ENCODE measurements at regions not wholly inside any gene's neighbourhood (a gene's known extent, or its start where the extent isn't known, plus 50 kb on each side); places are given as distances from the start of the nearest gene placed in this dataset.

DNA sequence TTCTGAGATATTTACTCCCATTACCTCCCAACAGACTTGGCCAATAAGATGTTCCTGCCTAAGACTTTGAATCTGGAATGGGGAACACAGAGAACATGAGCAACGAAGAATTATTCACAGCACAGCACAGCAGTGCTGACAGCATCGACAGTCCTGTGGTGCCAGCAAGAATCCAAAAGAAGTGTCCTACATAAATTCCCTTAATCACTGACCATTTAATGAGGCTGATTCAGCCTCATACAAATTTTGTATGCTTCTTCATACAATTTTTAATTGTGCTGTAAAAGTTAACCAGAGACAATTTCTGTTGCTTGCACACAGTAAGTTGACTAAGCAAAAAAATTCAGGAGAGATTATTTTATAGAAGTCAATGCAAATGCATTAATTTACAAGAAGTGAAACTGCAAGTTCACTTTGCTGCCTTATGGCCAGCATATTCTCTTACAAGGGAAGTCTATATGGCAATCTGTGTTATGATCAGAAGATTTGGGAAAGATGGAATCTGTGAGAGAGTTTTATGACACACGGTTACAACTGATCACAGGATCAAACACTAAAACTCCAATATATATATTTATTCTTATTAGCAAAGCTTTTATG lies 855.9 kb downstream of the LTN1 start:
- no TSS peak for BruUV-seq (replicated peaks)
- Histone ChIP-seq H3K27me3 (ENCODE audit: control insufficient read depth, insufficient read depth, low read length) (no peaks in the 10 kb centered on the region), H3K9me3 (ENCODE audit: control insufficient read depth, insufficient read depth, low read depth, low read length) (no peaks in the 10 kb centered on the region), H3K4me3 (ENCODE audit: low read depth in 2 of 2, low read length in 2 of 2) (no peak overlapping the region), H3K36me3 (ENCODE audit: control insufficient read depth, insufficient read depth, low read length) (no peaks in the 10 kb centered on the region), H3K4me1 (ENCODE audit: control insufficient read depth, insufficient read depth, low read length) (no peaks in the 10 kb centered on the region), H3K27ac (ENCODE audit: low read length) (no peak overlapping the region)
- ATAC-seq (no peak), DNase-seq (ENCODE audit: low read depth, low spot score) (no peak)
- CTCF ChIA-PET, result no interaction called here
- intact Hi-C loops (cut with micrococcal nuclease; ENCODE audit: unreplicated experiment), result no loop called here
- POLR2A ChIA-PET, result no interaction called here
- in situ Hi-C loops (cut with HindIII; ENCODE audit: low pct_unique_long_range_greater_than_20kb, low sequenced_read_pairs), result no loop called here
- TF ChIP-seq TCF7L2 (IDR thresholded peaks at IDR 0.05; ENCODE audit: low read depth, low read length) (no peak), POLR2AphosphoS5 (IDR thresholded peaks at IDR 0.05; ENCODE audit: low read depth, low read length) (no peak), SIN3A (IDR thresholded peaks at IDR 0.05; ENCODE audit: borderline replicate concordance, insufficient read depth, low read depth, low read length) (no peak)
- TF ChIP-seq, protein P1, sequence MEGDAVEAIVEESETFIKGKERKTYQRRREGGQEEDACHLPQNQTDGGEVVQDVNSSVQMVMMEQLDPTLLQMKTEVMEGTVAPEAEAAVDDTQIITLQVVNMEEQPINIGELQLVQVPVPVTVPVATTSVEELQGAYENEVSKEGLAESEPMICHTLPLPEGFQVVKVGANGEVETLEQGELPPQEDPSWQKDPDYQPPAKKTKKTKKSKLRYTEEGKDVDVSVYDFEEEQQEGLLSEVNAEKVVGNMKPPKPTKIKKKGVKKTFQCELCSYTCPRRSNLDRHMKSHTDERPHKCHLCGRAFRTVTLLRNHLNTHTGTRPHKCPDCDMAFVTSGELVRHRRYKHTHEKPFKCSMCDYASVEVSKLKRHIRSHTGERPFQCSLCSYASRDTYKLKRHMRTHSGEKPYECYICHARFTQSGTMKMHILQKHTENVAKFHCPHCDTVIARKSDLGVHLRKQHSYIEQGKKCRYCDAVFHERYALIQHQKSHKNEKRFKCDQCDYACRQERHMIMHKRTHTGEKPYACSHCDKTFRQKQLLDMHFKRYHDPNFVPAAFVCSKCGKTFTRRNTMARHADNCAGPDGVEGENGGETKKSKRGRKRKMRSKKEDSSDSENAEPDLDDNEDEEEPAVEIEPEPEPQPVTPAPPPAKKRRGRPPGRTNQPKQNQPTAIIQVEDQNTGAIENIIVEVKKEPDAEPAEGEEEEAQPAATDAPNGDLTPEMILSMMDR (IDR thresholded peaks at IDR 0.05), result no peak
- TF ChIP-seq, protein P2, sequence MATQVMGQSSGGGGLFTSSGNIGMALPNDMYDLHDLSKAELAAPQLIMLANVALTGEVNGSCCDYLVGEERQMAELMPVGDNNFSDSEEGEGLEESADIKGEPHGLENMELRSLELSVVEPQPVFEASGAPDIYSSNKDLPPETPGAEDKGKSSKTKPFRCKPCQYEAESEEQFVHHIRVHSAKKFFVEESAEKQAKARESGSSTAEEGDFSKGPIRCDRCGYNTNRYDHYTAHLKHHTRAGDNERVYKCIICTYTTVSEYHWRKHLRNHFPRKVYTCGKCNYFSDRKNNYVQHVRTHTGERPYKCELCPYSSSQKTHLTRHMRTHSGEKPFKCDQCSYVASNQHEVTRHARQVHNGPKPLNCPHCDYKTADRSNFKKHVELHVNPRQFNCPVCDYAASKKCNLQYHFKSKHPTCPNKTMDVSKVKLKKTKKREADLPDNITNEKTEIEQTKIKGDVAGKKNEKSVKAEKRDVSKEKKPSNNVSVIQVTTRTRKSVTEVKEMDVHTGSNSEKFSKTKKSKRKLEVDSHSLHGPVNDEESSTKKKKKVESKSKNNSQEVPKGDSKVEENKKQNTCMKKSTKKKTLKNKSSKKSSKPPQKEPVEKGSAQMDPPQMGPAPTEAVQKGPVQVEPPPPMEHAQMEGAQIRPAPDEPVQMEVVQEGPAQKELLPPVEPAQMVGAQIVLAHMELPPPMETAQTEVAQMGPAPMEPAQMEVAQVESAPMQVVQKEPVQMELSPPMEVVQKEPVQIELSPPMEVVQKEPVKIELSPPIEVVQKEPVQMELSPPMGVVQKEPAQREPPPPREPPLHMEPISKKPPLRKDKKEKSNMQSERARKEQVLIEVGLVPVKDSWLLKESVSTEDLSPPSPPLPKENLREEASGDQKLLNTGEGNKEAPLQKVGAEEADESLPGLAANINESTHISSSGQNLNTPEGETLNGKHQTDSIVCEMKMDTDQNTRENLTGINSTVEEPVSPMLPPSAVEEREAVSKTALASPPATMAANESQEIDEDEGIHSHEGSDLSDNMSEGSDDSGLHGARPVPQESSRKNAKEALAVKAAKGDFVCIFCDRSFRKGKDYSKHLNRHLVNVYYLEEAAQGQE (IDR thresholded peaks at IDR 0.05; ENCODE audit: insufficient read depth in 1 of 2, low read depth in 2 of 2, low read length in 1 of 2), result no peak

GRCh38 chr21:28135646-28136045 lies 857.0 kb downstream of the LTN1 start:
- no peak for ATAC-seq
- in situ Hi-C loops (cut with HindIII; ENCODE audit: low pct_unique_long_range_greater_than_20kb, low sequenced_read_pairs), result no loop called here
- intact Hi-C loops (cut with micrococcal nuclease; ENCODE audit: unreplicated experiment), result no loop called here
- Histone ChIP-seq H3K4me1 (ENCODE audit: control insufficient read depth, insufficient read depth, low read length) (no peaks in the 10 kb centered on the region), H3K27me3 (ENCODE audit: control insufficient read depth, insufficient read depth, low read length) (no peaks in the 10 kb centered on the region), H3K9me3 (ENCODE audit: control insufficient read depth, insufficient read depth, low read depth, low read length) (no peaks in the 10 kb centered on the region), H3K4me3 (ENCODE audit: low read depth in 2 of 2, low read length in 2 of 2) (no peak overlapping the region), H3K36me3 (ENCODE audit: control insufficient read depth, insufficient read depth, low read length) (no peaks in the 10 kb centered on the region), H3K27ac (ENCODE audit: low read length) (no peak overlapping the region)
- CTCF ChIA-PET, result no interaction called here
- no peak for DNase-seq (ENCODE audit: low read depth, low spot score)
- no peak for TF ChIP-seq TCF7L2 (IDR thresholded peaks at IDR 0.05; ENCODE audit: low read depth, low read length)
- TF ChIP-seq, protein P1 (IDR thresholded peaks at IDR 0.05), result no peak
- TF ChIP-seq SIN3A (IDR thresholded peaks at IDR 0.05; ENCODE audit: borderline replicate concordance, insufficient read depth, low read depth, low read length), result no peak
- TF ChIP-seq, protein P2 (IDR thresholded peaks at IDR 0.05; ENCODE audit: insufficient read depth in 1 of 2, low read depth in 2 of 2, low read length in 1 of 2), result no peak
- TF ChIP-seq POLR2AphosphoS5 (IDR thresholded peaks at IDR 0.05; ENCODE audit: low read depth, low read length), result no peak
- BruUV-seq (replicated peaks), result no TSS peak
- POLR2A ChIA-PET, result no interaction called here
